ENCODE measurements at regions not wholly inside any gene's neighbourhood (a gene's known extent, or its start where the extent isn't known, plus 50 kb on each side); places are given as distances from the start of the nearest gene placed in this dataset.

- Histone ChIP-seq H3K36me3 (ENCODE audit: control insufficient read depth, insufficient read depth, low read length) (no peaks in the 10 kb centered on the region), H3K4me1 (ENCODE audit: control insufficient read depth, insufficient read depth, low read length) (peaks cover 16% of the 10 kb centered on the region), H3K56ac (ENCODE audit: extremely low read depth, insufficient read depth, low read length) (no peak overlapping the region), H3K4ac (ENCODE audit: low read depth, low read length) (no peak overlapping the region), H4K8ac (ENCODE audit: low read depth in 2 of 2, low read length in 2 of 2) (no peak overlapping the region), H3K14ac (replicated peaks; ENCODE audit: low read depth, low read length) (no peak overlapping the region), H4K5ac (ENCODE audit: low read depth, low read length) (no peak overlapping the region), H2BK5ac (ENCODE audit: low read depth, low read length, poor library complexity, severe bottlenecking) (no peak overlapping the region), H3K27ac (ENCODE audit: insufficient read depth, low read length) (no peak overlapping the region), H3K9me3 (ENCODE audit: control insufficient read depth, insufficient read depth, low read length) (0 out of 2 replicates have a peak, but pooled peaks cover 3% of the 10 kb centered on the region), H3K4me3 (ENCODE audit: insufficient read depth, low read depth, low read length) (no peak overlapping the region), H3K4me2 (ENCODE audit: low read depth, low read length) (no peak overlapping the region), H2BK20ac (ENCODE audit: low read depth, low read length) (no peak overlapping the region), H4K91ac (ENCODE audit: insufficient read depth, low read depth, low read length) (no peak overlapping the region), H3K9me1 (ENCODE audit: insufficient read depth, low read length) (peaks cover 5% of the 10 kb centered on the region), H2AK5ac (ENCODE audit: low read depth, low read length) (no peak overlapping the region), H3K27me3 (ENCODE audit: control insufficient read depth, insufficient read depth, low read length) (no peaks in the 10 kb centered on the region), H2BK15ac (ENCODE audit: low read depth, low read length) (no peak overlapping the region; the same call in 2 of the 3 replicates), H4K20me1 (ENCODE audit: insufficient read depth, low read length) (no peaks in the 10 kb centered on the region), H2AFZ (replicated peaks; ENCODE audit: low read length, poor library complexity) (no peak overlapping the region), H3K18ac (ENCODE audit: low read depth, low read length) (no peak overlapping the region), H3K23ac (ENCODE audit: low read depth, low read length) (no peak overlapping the region), H2AK9ac (replicated peaks; ENCODE audit: low read depth, low read length, poor library complexity) (no peak overlapping the region), H3K9ac (ENCODE audit: low read depth, low read length) (no peak overlapping the region), H2BK120ac (ENCODE audit: low read depth, low read length) (no peak overlapping the region), H3K79me1 (ENCODE audit: low read depth in 1 of 2, low read length in 2 of 2) (no peaks in the 10 kb centered on the region; a peak in 1 of 4 replicates)
- ChIA-PET POLR2A (ENCODE audit: unreplicated experiment) (no interaction called here), CTCF (no interaction called here)
- no CpG with 5 or more reads among the region's 14 CpGs for WGBS, 2 experiments (ENCODE audit: extremely low coverage in 2 of 2, insufficient read length in 1 of 2)
- DNase-seq (no peak), ATAC-seq (ENCODE audit: low read depth) (no peak)
- intact Hi-C loops (cut with micrococcal nuclease) = no loop called here
- in situ Hi-C loops (cut with MboI; ENCODE audit: low sequenced_read_pairs) = no loop called here
- dilution Hi-C loops (cut with HindIII; ENCODE audit: low sequenced_read_pairs, unreplicated experiment) = no loop called here
- no TSS peak for BruUV-seq (replicated peaks)
- TF ChIP-seq ELK1 (IDR thresholded peaks at IDR 0.05; ENCODE audit: borderline replicate concordance, low read depth, low read length) = no peak
- TF ChIP-seq, protein P1, sequence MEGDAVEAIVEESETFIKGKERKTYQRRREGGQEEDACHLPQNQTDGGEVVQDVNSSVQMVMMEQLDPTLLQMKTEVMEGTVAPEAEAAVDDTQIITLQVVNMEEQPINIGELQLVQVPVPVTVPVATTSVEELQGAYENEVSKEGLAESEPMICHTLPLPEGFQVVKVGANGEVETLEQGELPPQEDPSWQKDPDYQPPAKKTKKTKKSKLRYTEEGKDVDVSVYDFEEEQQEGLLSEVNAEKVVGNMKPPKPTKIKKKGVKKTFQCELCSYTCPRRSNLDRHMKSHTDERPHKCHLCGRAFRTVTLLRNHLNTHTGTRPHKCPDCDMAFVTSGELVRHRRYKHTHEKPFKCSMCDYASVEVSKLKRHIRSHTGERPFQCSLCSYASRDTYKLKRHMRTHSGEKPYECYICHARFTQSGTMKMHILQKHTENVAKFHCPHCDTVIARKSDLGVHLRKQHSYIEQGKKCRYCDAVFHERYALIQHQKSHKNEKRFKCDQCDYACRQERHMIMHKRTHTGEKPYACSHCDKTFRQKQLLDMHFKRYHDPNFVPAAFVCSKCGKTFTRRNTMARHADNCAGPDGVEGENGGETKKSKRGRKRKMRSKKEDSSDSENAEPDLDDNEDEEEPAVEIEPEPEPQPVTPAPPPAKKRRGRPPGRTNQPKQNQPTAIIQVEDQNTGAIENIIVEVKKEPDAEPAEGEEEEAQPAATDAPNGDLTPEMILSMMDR (conservative IDR thresholded peaks at IDR 0.05; ENCODE audit: low read depth, low read length) = no peak
- no peak for TF ChIP-seq POLR2A (IDR thresholded peaks at IDR 0.05; ENCODE audit: low read depth, low read length)
- TF ChIP-seq FOS (IDR thresholded peaks at IDR 0.05; ENCODE audit: low read depth, low read length) = no peak
- TF ChIP-seq NFE2L2 (IDR thresholded peaks at IDR 0.05; ENCODE audit: low read depth, low read length) = no peak
- TF ChIP-seq RCOR1 (IDR thresholded peaks at IDR 0.05; ENCODE audit: insufficient replicate concordance, low read length) = no peak
- TF ChIP-seq CHD1 (IDR thresholded peaks at IDR 0.05; ENCODE audit: low read depth, low read length) = no peak
- no peak for TF ChIP-seq MXI1 (IDR thresholded peaks at IDR 0.05; ENCODE audit: borderline replicate concordance, low read depth, low read length)
- TF ChIP-seq RFX5 (IDR thresholded peaks at IDR 0.05; ENCODE audit: low read depth, low read length) = no peak
- no peak for TF ChIP-seq CEBPB (IDR thresholded peaks at IDR 0.05; ENCODE audit: low read depth, low read length)
- no peak for TF ChIP-seq RAD21 (IDR thresholded peaks at IDR 0.05; ENCODE audit: low read length)
- TF ChIP-seq MAFK (IDR thresholded peaks at IDR 0.05; ENCODE audit: low read depth, low read length) = no peak
- no peak for TF ChIP-seq MAZ (IDR thresholded peaks at IDR 0.05; ENCODE audit: borderline replicate concordance, low read depth, low read length)
- no peak for TF ChIP-seq BHLHE40 (IDR thresholded peaks at IDR 0.05; ENCODE audit: low read depth, low read length)
- no peak for TF ChIP-seq SMC3 (IDR thresholded peaks at IDR 0.05; ENCODE audit: low read depth, low read length)
- TF ChIP-seq, protein P2, sequence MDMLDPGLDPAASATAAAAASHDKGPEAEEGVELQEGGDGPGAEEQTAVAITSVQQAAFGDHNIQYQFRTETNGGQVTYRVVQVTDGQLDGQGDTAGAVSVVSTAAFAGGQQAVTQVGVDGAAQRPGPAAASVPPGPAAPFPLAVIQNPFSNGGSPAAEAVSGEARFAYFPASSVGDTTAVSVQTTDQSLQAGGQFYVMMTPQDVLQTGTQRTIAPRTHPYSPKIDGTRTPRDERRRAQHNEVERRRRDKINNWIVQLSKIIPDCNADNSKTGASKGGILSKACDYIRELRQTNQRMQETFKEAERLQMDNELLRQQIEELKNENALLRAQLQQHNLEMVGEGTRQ (IDR thresholded peaks at IDR 0.05; ENCODE audit: low read depth, low read length) = no peak
Measured at GRCh38 chr12:124623344-124624035, 56.1 kb upstream of the NCOR2 start.

All from IMR-90 (cell line).